Spinal cord (tissue), 9 donors: ENCODE measurements at regions not wholly inside any gene's neighbourhood (a gene's known extent, or its start where the extent isn't known, plus 50 kb on each side); places are given as distances from the start of the nearest gene placed in this dataset.
A peak's percentile ranks its signal among the peaks of the same experiment; 100 is the strongest.

Experiments
- DNase-seq, 6 donors: peaks; one replicate each; pipeline versions ENCODE4 v3.0.0 to v3.0.0-alpha.2; 2013 to 2015; ENCODE audit warnings: low spot score in 6 of 6, low read depth in 4 of 6
- H3K27ac ChIP-seq: one replicate; pipeline ENCODE4 v1.5.1; 2013; ENCODE audit warnings: low read depth, low read length, control low read depth
- H3K27me3 ChIP-seq: one replicate; pipeline ENCODE4 v1.6.1; 2013; ENCODE audit warnings: low read length; ENCODE audit not compliant: control insufficient read depth, insufficient read depth
- H3K36me3 ChIP-seq: one replicate; pipeline ENCODE4 v1.6.1; 2013; ENCODE audit warnings: low read length; ENCODE audit not compliant: control insufficient read depth, insufficient read depth
- H3K4me1 ChIP-seq: one replicate; pipeline ENCODE4 v1.6.1; 2013; ENCODE audit warnings: low read length; ENCODE audit not compliant: control insufficient read depth, insufficient read depth
- H3K4me3 ChIP-seq: one replicate; pipeline ENCODE4 v1.5.1; 2013; ENCODE audit warnings: low read depth, low read length, control low read depth
- H3K9me3 ChIP-seq: one replicate; pipeline ENCODE4 v1.6.1; 2013; ENCODE audit warnings: low read length; ENCODE audit not compliant: control insufficient read depth, insufficient read depth
- WGBS: methylation state at CpG from one replicate; pipeline ENCODE4 v1.1.5; 2013; ENCODE audit warnings: missing lambda C conversion rate; ENCODE audit not compliant: insufficient coverage; 5-methylcytosine and 5-hydroxymethylcytosine counted together
- donor health status: healthy.

DNA sequence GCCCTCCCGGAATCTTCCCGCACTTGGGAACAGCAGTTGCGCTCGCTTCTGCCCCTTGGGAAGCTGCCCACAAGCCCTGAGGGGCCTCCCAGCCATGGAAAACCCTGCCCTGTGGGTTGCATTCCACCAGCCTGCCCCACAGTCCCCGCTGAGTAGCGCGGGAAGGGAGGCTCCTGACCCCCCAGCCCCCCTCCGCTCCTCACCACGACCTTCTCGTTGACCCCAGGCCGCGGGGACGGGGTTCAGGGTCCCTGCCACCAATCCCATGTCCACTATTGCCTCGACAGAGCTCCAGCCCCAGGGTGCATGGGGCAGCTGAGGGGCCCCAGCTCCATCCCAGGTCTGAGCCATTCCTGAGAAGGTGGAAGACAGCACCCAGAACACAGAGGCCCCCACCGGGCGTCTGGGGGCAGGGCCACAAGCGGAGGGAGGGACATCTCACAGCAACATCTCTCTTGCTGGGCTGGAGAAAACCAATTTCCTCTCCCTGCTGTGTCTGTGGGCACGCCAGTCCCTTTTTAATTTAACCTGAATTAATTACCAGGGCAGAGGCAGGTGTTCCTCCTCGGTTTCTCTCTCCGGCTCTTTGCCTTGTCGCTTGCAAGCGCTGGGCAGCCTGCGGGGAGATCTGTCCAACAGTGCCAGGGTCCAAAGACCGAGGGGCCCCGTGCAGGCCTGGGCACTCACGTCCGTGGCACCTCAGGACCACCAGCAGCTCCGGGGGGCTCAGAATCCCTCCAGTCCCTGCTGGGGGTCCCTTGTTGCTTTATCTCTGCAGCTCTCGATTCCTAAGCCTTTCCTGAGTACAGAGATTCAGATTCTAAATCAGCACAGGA is 57.9 kb downstream of the FOXL3 start:
- DNase-seq: peak in 1 of 6 donors; percentile 43
- Histone ChIP-seq H3K4me1 (peaks cover 45% of the 10 kb centered on the region), H3K27ac (no peak overlapping the region), H3K27me3 (peaks cover 13% of the 10 kb centered on the region), H3K9me3 (no peaks in the 10 kb centered on the region), H3K4me3 (no peak overlapping the region), H3K36me3 (peaks cover 3% of the 10 kb centered on the region)
- WGBS: 82% methylated on average over 29 of the region's 29 CpGs

DNA sequence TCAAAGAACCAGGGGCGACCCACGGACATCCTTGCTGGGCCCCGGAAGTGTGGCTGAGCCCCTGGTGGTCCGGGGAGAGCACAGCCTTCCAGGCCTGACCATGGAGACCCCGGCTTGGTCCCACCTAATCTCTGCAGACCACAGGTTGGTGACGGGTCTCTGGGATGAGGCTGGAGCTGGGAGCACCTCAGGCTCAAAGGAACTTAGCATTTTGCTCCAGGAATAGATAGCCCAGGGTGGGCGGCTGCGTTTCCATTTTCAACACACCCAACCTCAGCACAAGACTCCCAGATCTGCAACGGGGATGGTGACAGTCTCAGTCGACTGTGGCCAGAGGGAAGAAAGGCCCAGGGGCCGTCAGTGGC is 58.5 kb downstream of the FOXL3 start:
- no peak for DNase-seq
- no peak overlapping the region for H3K4me3 ChIP-seq
- no peaks in the 10 kb centered on the region for H3K9me3 ChIP-seq
- peaks cover 9% of the 10 kb centered on the region for H3K27me3 ChIP-seq
- H3K36me3 ChIP-seq: peaks cover 3% of the 10 kb centered on the region
- whole genome bisulfite sequencing: 83% methylated on average over 11 of the region's 11 CpGs
- peaks cover 45% of the 10 kb centered on the region for H3K4me1 ChIP-seq
- no peak overlapping the region for H3K27ac ChIP-seq

DNA sequence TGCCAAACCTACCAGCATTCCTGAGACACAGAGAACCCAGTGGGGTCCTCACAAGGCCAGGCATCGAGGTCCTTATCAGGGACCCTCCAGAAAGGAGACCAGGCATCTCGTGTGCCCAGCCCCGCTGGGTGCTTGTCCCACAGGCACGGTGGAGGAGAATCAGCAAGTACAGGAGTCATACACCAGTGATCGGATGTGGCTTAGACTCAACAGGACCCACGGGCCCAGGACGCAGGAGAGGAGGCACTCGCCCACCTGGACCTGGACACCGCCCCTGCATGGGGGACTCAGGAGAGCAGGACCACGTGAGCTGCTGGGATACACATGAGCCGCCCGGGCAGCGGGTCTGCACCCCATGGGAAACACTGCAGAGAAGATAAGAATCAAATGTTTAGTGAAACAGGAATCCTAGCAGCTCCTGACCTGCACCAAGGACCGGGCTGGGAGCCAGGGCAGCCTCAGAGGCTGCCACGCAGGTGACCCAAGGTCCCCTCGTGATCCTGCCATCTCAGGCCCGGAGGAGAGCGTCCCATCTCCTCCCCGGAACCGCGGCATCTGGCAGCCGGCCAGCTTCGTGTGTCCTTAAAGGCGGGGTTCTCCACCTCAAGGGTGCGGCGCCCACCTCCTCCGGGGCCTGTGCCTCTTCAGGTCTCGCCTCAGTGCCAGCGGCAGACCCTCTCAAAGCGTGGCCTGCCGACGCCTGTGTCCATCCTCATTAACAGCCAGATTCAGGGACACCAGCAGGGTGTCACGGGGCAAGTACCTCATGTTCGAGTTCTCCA is 59.2 kb downstream of the FOXL3 start:
- no peak for DNase-seq
- Histone ChIP-seq H3K27ac (no peak overlapping the region), H3K4me3 (no peak overlapping the region), H3K36me3 (peaks cover 1% of the 10 kb centered on the region), H3K27me3 (peaks cover 9% of the 10 kb centered on the region), H3K4me1 (peaks cover 45% of the 10 kb centered on the region), H3K9me3 (no peaks in the 10 kb centered on the region)
- WGBS: 75% methylated on average over 33 of the region's 34 CpGs

DNA sequence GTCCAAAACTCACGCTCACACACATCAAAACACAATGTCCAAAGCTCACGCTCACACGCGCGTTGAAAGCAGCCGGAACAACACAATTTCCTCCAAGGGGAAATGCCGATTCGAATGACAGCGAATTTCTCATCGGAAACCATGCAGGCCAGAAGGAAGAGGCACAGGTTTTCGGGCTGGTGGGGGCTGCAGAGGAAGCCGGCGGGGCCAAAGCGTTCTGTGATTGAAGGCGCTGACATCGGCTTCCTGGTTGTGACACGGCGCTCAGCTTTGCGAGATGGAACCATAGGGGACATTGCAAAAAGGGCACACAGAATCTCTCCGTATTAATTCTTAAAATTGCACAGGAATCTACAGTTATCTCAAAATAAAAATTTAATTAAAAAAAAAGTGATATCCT is 61.3 kb downstream of the FOXL3 start:
- Histone ChIP-seq H3K9me3 (no peaks in the 10 kb centered on the region), H3K36me3 (no peaks in the 10 kb centered on the region), H3K4me1 (peaks cover 54% of the 10 kb centered on the region), H3K4me3 (no peak overlapping the region), H3K27ac (no peak overlapping the region), H3K27me3 (peaks cover 11% of the 10 kb centered on the region)
- 89% methylated on average over 16 of the region's 20 CpGs for WGBS
- no peak for DNase-seq

DNA sequence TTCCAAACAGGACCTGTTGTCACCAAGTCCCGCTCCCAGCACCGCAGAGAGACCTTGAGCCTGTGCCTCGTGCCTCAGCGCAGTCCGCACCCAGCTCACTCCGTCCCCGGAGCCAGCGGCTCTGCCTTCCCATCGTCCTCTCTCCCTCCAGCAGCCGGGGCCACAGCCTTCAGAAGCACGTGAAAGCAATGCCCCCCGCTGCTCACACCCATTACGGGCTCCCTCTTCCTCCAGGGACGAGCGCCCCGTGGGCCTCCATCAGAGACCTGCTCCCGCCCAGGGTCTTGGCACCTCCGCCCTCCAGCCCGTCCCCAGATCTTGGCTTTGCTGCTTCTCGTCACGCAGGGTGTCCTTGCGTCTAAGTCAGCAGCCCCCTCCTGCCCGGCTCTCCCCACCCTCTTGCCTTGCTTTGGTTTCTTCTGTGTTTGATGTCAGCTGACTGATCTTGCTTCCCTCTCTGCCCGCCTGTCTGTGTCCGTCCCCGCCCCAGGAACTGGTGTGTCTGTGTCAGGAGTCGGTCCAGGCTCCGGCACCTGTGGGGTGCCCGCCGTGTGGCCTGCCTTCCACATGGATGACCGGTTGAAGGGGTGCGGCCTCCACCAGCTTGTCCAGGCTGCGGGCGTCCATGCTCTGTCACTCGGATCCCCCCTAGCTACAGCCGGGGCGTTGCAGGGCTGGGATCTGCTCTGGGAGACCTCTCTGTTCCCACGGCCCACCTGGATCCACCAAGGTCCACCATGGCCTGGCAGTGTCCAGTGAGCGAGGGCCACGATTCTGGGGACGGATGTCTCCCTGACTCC is 61.9 kb downstream of the FOXL3 start:
- no peak for DNase-seq
- no peaks in the 10 kb centered on the region for H3K9me3 ChIP-seq
- H3K27ac ChIP-seq: peak overlapping the region; percentile 52
- H3K4me3 ChIP-seq: no peak overlapping the region
- peaks cover 11% of the 10 kb centered on the region for H3K27me3 ChIP-seq
- H3K36me3 ChIP-seq: no peaks in the 10 kb centered on the region
- peaks cover 54% of the 10 kb centered on the region for H3K4me1 ChIP-seq
- WGBS: 71% methylated on average over 41 of the region's 41 CpGs

DNA sequence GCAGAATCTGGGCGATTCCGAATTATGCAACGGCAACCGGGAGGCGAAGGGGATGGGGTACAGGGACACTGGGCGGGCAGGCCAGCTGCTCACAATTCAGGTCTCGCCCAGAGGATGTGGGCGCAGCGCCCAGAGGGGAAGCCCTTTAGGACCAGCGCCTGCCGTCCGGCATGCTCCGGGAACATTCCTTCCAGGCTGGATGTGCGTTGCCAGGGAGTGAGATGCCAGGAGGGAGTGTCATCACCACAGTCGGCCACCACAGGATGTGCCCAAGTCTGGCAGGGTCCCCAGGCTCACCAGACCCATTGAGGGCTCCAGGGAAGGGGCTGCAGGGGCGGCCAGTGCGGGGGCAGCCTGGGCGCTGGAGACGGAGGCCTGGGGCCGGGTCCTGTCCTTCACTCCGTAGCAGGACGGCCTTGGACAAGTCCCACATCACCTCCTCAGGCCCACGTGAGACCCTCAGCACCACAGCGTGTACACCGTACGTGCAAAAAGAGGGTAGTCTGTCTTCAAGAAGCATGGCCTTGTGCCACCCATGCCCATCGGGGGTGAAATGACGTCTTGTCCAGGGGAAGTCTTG is 63.9 kb downstream of the FOXL3 start:
- DNase-seq: peak in 5 of 6 donors; percentile 39 to 83 (median 68)
- H3K27me3 ChIP-seq: peaks cover 15% of the 10 kb centered on the region
- no peaks in the 10 kb centered on the region for H3K36me3 ChIP-seq
- H3K27ac ChIP-seq: peak overlapping the region; percentile 52
- H3K4me1 ChIP-seq: peaks cover 39% of the 10 kb centered on the region
- H3K9me3 ChIP-seq: no peaks in the 10 kb centered on the region
- WGBS: 51% methylated on average over 28 of the region's 28 CpGs
- no peak overlapping the region for H3K4me3 ChIP-seq

DNA sequence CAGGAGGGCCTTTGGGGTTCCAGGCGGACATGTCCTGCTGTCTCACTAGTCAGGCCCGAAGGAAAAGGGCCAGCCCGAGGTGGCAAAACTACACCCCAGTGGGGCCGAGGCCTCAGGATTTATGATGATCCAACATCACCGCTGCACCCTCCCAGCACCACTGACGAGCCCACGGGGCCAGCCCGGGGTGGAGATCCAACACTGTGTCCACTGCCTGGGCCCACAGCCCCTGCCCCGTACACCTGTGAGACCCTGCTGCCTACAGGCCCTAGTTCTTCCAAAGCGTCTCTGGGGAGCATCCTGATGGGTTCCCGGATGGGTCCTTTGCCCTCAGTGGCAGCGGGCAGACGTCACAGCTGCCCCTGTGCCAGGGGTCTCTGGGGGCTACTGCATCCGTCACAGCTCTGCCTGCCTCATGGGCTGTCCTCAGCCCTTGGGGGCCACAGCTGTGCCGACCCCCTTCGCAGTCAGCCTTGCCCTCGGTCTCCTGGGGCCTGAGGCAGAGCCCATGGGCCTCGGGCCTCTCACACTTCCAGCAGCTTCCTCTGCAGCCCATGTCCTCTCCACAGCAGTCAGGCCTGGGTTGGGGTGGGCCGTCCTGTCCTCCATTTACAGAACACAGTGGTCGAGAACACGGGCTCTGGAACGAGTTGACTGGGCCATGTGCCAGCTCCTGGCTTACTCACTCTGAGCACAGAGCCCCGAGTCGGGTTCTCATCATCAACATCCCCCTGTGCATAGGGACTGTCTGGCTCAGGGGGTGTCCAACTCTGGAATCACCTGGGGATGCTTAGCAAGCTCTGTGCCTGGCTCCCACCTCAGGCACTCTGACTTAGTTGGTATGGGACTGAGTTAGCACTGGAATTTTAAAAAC is 64.9 kb downstream of the FOXL3 start:
- Histone ChIP-seq H3K27ac (no peak overlapping the region), H3K9me3 (no peaks in the 10 kb centered on the region), H3K27me3 (peaks cover 23% of the 10 kb centered on the region), H3K36me3 (no peaks in the 10 kb centered on the region), H3K4me3 (no peak overlapping the region), H3K4me1 (peaks cover 39% of the 10 kb centered on the region)
- no peak for DNase-seq
- 77% methylated on average over 24 of the region's 24 CpGs for WGBS

DNA sequence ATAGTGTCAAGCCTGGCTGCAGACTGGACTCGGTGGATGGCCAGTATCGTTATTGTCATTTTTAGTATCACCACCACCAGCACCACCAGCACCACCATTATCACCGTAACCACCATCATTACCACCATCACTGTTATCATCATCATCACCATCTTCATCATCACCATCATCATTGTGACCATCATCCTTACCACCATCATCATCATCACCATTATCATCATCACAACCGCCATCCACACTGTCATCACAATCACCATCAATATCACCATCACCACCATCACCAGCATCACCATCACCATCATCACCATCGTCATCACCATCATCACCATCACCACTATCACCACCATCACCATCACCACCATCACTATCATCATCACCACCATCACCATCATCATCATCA is 65.6 kb downstream of the FOXL3 start:
- Histone ChIP-seq H3K4me1 (peaks cover 46% of the 10 kb centered on the region), H3K36me3 (no peaks in the 10 kb centered on the region), H3K9me3 (no peaks in the 10 kb centered on the region), H3K4me3 (no peak overlapping the region), H3K27me3 (peaks cover 30% of the 10 kb centered on the region), H3K27ac (no peak overlapping the region)
- no peak for DNase-seq
- WGBS: 100% methylated on average over 4 of the region's 5 CpGs
